ENCODE measurements at regions not wholly inside any gene's neighbourhood (a gene's known extent, or its start where the extent isn't known, plus 50 kb on each side); places are given as distances from the start of the nearest gene placed in this dataset.

DNA sequence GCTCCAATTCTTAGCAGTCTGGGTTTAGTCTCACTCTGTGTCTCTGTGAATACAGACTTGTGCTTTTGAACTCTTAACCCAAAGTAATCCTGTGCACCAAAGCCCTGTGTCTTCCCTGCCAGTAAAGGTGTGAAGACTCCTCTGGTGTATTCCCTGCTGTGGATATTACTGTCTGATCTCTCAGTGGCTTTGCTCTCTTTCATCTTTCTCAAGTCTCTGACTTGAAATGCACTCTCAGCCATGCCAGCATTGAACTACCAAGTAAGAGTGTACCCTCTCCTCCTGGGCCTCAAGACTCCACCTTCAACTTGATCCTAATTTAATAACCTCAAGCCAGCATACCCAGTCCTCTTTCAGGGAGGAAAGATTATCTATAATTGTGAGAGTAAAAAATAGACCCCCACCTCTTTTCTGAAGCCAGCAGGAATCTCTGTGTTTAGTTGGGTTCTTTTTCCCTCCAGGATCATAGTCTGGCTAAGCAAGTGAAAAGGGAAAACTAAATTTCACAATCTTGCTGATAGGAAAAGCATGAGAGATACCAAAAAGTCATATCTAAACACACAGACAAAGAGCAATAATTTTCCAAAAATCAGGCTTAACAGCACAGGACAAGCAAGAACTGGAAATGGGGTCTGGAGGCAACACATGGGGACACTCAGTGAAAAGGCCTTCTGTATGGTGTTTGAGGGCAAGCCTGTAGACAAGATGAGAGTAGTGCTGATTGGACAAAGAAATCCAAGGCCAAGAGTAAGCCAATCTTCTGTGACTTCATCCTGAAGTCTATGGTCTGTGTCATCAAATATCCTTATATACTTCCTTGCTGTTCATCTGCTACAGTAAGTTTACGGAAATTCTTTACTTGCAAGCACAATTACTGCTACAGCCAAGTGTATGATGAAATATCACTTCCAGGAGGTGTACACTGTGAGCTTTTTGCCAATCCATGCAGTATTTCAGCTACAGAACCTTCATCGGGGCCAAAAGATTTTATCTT, 296.1 kb upstream of the TGFBR2 start:
- Histone ChIP-seq H3K27me3 (ENCODE audit: control insufficient read depth, insufficient read depth, low read length) (no peaks in the 10 kb centered on the region), H3K9me3 (ENCODE audit: control insufficient read depth, insufficient read depth, low read length) (no peaks in the 10 kb centered on the region), H3K4me3 (ENCODE audit: low read depth, low read length) (no peak overlapping the region), H3K27ac (ENCODE audit: low read depth, low read length) (no peak overlapping the region)
- ChIA-PET POLR2A (no interaction called here), CTCF (no interaction called here)
- TF ChIP-seq, protein P1, sequence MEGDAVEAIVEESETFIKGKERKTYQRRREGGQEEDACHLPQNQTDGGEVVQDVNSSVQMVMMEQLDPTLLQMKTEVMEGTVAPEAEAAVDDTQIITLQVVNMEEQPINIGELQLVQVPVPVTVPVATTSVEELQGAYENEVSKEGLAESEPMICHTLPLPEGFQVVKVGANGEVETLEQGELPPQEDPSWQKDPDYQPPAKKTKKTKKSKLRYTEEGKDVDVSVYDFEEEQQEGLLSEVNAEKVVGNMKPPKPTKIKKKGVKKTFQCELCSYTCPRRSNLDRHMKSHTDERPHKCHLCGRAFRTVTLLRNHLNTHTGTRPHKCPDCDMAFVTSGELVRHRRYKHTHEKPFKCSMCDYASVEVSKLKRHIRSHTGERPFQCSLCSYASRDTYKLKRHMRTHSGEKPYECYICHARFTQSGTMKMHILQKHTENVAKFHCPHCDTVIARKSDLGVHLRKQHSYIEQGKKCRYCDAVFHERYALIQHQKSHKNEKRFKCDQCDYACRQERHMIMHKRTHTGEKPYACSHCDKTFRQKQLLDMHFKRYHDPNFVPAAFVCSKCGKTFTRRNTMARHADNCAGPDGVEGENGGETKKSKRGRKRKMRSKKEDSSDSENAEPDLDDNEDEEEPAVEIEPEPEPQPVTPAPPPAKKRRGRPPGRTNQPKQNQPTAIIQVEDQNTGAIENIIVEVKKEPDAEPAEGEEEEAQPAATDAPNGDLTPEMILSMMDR (IDR thresholded peaks at IDR 0.05; ENCODE audit: low read depth, low read length) = no peak
- no peak for DNase-seq (ENCODE audit: low read depth, low spot score)

DNA sequence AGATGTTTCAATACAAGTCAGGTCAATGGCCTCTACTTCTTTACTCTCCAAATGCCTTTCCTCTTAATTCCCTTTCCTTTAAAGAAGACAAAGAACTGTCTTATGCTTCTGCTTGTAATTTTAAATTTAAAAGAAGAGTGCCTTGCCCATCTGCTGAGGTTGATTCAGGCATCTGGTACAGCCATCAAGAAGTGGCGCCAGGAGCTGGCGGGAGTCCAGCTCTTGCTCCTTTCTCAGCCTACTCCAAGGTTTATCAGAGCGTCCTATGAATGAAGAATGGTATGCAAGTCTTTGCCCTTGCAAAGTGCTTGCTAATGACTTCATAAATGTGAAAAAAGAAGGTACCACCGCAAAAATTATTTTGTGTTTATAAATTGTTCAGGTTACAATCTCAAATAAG, 294.6 kb upstream of the TGFBR2 start:
- Histone ChIP-seq H3K27ac (ENCODE audit: low read depth, low read length) (no peak overlapping the region), H3K9me3 (ENCODE audit: control insufficient read depth, insufficient read depth, low read length) (no peaks in the 10 kb centered on the region), H3K4me3 (ENCODE audit: low read depth, low read length) (no peak overlapping the region), H3K27me3 (ENCODE audit: control insufficient read depth, insufficient read depth, low read length) (no peaks in the 10 kb centered on the region)
- ChIA-PET CTCF (interaction anchor here (0.8 kb wide), 1 partner anchor 7 kb away, joined by 3 read pairs; no protein-coding TSS in a partner anchor), POLR2A (no interaction called here)
- TF ChIP-seq, protein P1 (IDR thresholded peaks at IDR 0.05; ENCODE audit: low read depth, low read length) = no peak
- no peak for DNase-seq (ENCODE audit: low read depth, low spot score)

DNA sequence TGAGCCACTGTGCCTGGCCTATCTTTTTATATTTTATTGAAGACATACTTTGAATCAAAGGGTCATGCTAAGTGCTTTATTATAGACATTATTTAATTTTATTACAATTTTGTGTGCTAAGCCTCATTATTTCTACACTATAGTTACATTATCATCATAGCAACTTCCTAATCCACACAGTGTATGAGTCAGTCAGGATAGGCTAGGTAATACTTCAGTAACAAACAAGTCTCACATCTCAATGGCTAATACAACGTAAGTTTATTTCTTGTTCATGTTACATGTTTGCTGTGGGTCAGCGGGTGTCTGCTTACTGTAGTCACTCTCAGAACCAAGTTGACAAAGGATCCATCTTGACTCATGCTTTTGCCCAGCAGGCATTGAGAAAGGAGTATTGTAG, 292.6 kb upstream of the TGFBR2 start:
- POLR2A ChIA-PET = no interaction called here
- H3K4me3 ChIP-seq (ENCODE audit: low read depth, low read length) = no peak overlapping the region
- DNase-seq (ENCODE audit: low read depth, low spot score) = no peak
- no peaks in the 10 kb centered on the region for H3K27me3 ChIP-seq (ENCODE audit: control insufficient read depth, insufficient read depth, low read length)
- CTCF ChIA-PET = no interaction called here
- TF ChIP-seq, protein P1 (IDR thresholded peaks at IDR 0.05; ENCODE audit: low read depth, low read length) = no peak
- H3K9me3 ChIP-seq (ENCODE audit: control insufficient read depth, insufficient read depth, low read length) = no peaks in the 10 kb centered on the region
- no peak overlapping the region for H3K27ac ChIP-seq (ENCODE audit: low read depth, low read length)

DNA sequence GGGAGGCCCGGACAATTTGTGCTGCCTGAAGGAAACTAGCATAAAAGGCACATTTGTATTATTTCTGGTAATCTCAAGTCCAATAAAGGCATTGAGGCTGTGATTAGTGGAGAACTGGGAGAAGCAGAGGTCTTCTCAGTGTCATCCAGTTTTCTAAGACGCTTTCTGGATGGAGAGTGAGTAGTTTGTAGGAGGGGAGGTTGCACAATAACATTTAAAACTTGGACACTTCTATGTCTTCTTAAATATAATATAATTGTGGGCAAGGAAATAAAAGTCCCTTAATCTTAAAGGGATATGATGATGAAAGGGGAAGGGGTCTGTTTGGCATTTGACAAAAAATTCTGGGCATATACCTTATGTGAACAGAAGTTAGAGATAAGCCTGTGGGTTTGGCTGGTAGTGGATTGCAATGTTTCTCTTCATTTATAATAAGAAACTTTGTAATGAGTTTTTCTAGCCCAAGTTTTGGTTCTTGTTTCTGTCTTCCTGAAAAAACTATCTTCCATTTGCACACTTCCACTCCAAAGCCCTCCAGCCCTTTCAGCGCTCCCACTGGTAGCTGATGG, 291.6 kb upstream of the TGFBR2 start:
- Histone ChIP-seq H3K27me3 (ENCODE audit: control insufficient read depth, insufficient read depth, low read length) (no peaks in the 10 kb centered on the region), H3K27ac (ENCODE audit: low read depth, low read length) (no peak overlapping the region), H3K4me3 (ENCODE audit: low read depth, low read length) (no peak overlapping the region), H3K9me3 (ENCODE audit: control insufficient read depth, insufficient read depth, low read length) (no peaks in the 10 kb centered on the region)
- ChIA-PET CTCF (no interaction called here), POLR2A (interaction anchor here (0.6 kb wide), 1 partner anchor 27 kb away, joined by 5 read pairs; no protein-coding TSS in a partner anchor)
- TF ChIP-seq, protein P1 (IDR thresholded peaks at IDR 0.05; ENCODE audit: low read depth, low read length) = no peak
- DNase-seq (ENCODE audit: low read depth, low spot score) = no peak

DNA sequence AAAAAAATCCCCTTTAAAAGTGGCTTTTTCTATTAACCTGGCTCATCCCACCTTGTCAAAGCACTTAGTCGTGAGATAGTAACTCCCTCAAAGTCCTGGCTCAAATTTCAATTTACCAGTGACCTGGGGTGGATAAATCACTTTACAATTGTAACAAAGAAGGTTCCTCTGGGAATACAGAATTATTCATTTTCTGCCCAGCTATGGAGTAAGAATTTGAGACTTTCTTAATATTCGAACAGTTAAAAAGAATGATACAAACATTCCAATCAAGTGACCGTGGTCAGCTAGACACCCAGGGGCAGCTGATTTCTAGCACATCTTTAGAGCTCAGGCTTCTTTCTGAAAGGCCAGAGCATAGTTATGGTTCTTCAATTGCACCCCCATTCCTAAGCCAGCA, 291.0 kb upstream of the TGFBR2 start:
- ChIA-PET CTCF (no interaction called here), POLR2A (no interaction called here)
- H3K27ac ChIP-seq (ENCODE audit: low read depth, low read length) = no peak overlapping the region
- H3K9me3 ChIP-seq (ENCODE audit: control insufficient read depth, insufficient read depth, low read length) = no peaks in the 10 kb centered on the region
- H3K27me3 ChIP-seq (ENCODE audit: control insufficient read depth, insufficient read depth, low read length) = no peaks in the 10 kb centered on the region
- H3K4me3 ChIP-seq (ENCODE audit: low read depth, low read length) = no peak overlapping the region
- DNase-seq (ENCODE audit: low read depth, low spot score) = no peak
- TF ChIP-seq, protein P1 (IDR thresholded peaks at IDR 0.05; ENCODE audit: low read depth, low read length) = no peak

All from AG04450 (cell line).